ENCODE measurements at regions not wholly inside any gene's neighbourhood (a gene's known extent, or its start where the extent isn't known, plus 50 kb on each side); places are given as distances from the start of the nearest gene placed in this dataset.
"Not testable (repeated sequence)": the region's sequence is repeated elsewhere in the genome, so short reads cannot be mapped to it uniquely, and the experiment has no call there.

DNA sequence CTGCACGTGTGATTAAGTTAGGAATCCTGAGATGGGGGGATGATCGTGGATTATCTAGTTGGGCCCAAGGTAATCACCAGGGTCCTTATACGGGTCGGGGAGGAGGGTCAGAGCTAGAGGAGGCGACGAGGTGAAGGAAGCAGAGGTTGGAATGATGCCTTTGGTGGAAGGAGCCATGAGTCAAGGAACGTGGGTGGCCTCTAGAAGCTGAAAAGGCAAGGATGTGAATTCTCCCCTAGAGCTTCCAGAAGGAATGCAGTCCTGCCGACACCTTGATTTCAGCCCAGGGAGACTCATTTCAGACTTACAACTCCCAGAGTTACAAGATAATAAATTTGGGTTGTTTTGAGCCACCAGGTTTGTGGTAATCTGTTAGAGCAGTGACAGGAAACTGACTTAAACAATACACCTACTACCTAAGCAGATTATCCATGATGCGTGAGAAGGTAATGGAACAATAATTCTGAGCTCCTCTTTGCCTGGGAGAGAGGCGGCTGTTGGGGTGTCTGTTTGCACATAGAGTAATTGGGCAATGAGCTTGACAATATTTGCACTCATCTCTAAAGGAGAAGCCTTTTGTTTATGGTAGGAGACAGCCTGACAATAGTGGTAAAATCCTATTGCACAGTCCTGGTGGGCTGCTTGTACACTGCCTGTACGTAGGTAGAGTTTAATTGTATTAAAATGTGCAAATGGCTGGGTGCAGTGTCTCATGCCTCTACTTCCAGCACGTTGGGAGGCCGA is 129.3 kb upstream of the IER5L start:
- TF ChIP-seq, protein P1, sequence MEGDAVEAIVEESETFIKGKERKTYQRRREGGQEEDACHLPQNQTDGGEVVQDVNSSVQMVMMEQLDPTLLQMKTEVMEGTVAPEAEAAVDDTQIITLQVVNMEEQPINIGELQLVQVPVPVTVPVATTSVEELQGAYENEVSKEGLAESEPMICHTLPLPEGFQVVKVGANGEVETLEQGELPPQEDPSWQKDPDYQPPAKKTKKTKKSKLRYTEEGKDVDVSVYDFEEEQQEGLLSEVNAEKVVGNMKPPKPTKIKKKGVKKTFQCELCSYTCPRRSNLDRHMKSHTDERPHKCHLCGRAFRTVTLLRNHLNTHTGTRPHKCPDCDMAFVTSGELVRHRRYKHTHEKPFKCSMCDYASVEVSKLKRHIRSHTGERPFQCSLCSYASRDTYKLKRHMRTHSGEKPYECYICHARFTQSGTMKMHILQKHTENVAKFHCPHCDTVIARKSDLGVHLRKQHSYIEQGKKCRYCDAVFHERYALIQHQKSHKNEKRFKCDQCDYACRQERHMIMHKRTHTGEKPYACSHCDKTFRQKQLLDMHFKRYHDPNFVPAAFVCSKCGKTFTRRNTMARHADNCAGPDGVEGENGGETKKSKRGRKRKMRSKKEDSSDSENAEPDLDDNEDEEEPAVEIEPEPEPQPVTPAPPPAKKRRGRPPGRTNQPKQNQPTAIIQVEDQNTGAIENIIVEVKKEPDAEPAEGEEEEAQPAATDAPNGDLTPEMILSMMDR (IDR thresholded peaks at IDR 0.05; ENCODE audit: low read depth, low read length, missing control alignments), result no peak
- no peaks in the 10 kb centered on the region for H3K27me3 ChIP-seq (replicated peaks)
- no peak overlapping the region for H3K4me3 ChIP-seq (ENCODE audit: low read depth, low read length)
- H3K36me3 ChIP-seq (replicated peaks), result no peaks in the 10 kb centered on the region
- no peak for DNase-seq
- H3K27ac ChIP-seq, result no peak overlapping the region
- in situ Hi-C loops (cut with HindIII; ENCODE audit: low pct_ligation_motif_present, low sequenced_read_pairs), result no loop called here

DNA sequence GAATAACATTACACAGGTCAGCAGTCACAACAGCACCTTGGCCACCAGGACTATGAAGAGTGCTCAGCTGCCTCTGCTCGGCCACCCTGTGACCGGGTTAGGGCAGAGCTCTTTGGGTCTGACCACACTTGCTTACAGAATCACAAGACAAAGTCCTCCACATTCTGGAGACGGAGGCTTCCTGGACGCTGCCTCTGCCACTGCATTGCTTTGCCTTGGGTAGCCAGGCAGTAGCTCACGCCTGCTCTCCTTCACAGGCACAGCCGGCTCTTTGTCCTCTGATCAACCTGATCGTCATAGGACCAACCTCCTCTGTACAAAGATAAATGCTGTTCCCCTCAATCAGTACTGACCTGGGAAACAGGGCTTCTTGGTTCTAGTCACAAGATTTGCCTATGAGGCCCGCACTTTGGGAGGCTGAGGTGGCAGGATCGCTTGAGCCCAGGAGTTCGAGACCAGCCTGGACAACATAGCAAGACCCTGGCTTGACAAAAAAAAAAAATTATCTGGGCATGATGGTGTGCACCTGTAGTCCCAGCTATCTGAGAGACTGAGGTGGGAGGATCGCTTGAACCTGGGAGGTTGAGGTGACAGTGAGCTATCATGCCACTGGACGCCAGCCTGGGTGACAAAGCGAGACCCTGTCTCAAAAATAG is 128.4 kb upstream of the IER5L start:
- Histone ChIP-seq H3K36me3 (replicated peaks) (no peaks in the 10 kb centered on the region), H3K27me3 (replicated peaks) (no peaks in the 10 kb centered on the region), H3K4me3 (ENCODE audit: low read depth, low read length) (no peak overlapping the region), H3K27ac (no peak overlapping the region)
- no peak for DNase-seq
- in situ Hi-C loops (cut with HindIII; ENCODE audit: low pct_ligation_motif_present, low sequenced_read_pairs), result no loop called here
- TF ChIP-seq, protein P1 (IDR thresholded peaks at IDR 0.05; ENCODE audit: low read depth, low read length, missing control alignments), result no peak

DNA sequence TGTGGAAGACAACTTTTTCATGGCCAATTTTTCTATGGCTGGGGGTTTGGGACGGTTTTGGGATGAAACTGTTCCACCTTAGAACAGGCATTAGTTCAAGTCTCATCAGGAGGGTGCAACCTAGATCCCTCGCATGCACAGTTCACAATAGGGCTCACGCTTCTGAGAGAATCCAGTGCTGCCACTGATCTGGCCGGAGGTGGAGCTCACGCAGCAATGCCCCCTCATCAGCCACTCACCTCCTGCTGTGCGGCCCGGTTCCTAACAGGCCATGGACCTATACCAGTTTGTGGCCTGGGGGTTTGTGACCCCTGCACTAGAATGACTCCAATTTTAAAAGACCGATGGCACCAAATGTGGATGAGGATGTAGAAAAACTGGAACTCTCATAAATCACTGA is 127.2 kb upstream of the IER5L start:
- DNase-seq, result no peak
- Histone ChIP-seq H3K4me3 (ENCODE audit: low read depth, low read length) (no peak overlapping the region), H3K27me3 (replicated peaks) (no peaks in the 10 kb centered on the region), H3K27ac (no peak overlapping the region), H3K36me3 (replicated peaks) (no peaks in the 10 kb centered on the region)
- in situ Hi-C loops (cut with HindIII; ENCODE audit: low pct_ligation_motif_present, low sequenced_read_pairs), result no loop called here
- TF ChIP-seq, protein P1 (IDR thresholded peaks at IDR 0.05; ENCODE audit: low read depth, low read length, missing control alignments), result no peak

DNA sequence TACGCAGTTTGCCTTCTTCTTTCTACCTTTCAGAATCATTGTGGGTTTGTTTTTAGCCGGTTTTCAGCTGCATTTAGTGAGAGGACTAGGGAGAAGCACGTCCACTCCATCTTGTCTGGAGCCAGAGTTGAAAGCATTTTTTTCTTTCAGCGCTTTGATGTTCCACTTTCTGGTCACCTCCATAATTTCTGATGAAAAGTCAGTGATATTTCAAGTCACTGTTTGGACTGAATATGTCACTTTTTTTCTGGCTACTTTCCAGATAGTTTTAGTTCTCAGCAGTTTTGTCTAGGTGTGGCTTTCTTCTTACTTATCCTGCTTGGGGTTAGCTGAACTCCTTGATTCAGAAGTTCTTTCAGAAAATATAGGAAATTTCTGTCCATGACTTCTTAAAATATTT is 123.9 kb upstream of the IER5L start:
- Histone ChIP-seq H3K36me3 (replicated peaks) (no peaks in the 10 kb centered on the region), H3K27me3 (replicated peaks) (no peaks in the 10 kb centered on the region), H3K27ac (no peak overlapping the region), H3K4me3 (ENCODE audit: low read depth, low read length) (no peak overlapping the region)
- in situ Hi-C loops (cut with HindIII; ENCODE audit: low pct_ligation_motif_present, low sequenced_read_pairs), result no loop called here
- TF ChIP-seq, protein P1 (IDR thresholded peaks at IDR 0.05; ENCODE audit: low read depth, low read length, missing control alignments), result no peak
- DNase-seq, result no peak

DNA sequence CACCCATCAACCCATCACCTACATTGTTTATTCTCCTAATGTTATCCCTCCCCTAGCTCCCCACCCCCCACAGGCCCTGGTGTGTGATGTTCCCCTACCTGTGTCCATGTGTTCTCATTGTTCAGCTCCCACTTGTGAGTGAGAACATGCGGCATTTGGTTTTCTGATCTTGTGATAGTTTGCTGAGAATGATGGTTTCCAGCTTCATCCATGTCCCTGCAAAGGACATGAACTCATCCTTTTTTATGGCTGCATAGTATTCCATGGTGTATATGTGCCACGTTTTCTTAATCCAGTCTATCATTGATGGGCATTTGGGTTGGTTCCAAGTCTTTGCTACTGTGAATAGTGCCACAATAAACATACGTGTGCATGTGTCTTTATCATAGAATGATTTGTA is 118.1 kb upstream of the IER5L start:
- H3K4me3 ChIP-seq (ENCODE audit: low read depth, low read length); H3K27ac ChIP-seq; H3K27me3 ChIP-seq (replicated peaks); in situ Hi-C loops (cut with HindIII; ENCODE audit: low pct_ligation_motif_present, low sequenced_read_pairs); H3K36me3 ChIP-seq (replicated peaks); DNase-seq: not testable (repeated sequence)

DNA sequence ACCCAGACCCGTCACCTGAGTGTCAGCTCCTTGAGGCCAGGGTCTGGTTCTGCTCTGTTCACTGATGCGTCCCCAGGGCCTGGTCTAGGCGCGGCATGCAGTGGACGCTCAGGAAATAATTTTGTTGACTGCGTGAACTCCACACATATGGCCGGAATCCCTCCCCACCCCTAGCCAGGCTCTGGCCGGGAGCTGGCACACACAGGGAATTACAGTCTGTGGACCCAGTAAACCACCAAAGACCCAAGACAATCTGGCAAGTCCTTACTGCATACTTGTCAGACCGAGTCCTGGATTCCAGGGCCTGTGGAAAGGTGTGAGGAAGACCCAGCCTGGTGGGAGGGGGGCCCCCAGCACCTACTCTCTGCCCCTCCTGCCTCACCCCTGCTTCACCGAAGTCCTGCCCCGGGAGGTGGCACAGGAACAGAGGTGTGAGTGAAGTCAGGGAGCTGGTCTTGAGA is 113.0 kb upstream of the IER5L start:
- Histone ChIP-seq H3K36me3 (replicated peaks) (no peaks in the 10 kb centered on the region), H3K27me3 (replicated peaks) (no peaks in the 10 kb centered on the region), H3K27ac (no peak overlapping the region), H3K4me3 (ENCODE audit: low read depth, low read length) (no peak overlapping the region)
- in situ Hi-C loops (cut with HindIII; ENCODE audit: low pct_ligation_motif_present, low sequenced_read_pairs), result no loop called here
- DNase-seq, result no peak
- TF ChIP-seq, protein P1 (IDR thresholded peaks at IDR 0.05; ENCODE audit: low read depth, low read length, missing control alignments), result no peak

All from brain microvascular endothelial cell (primary cell).